ENCODE measurements at regions not wholly inside any gene's neighbourhood (a gene's known extent, or its start where the extent isn't known, plus 50 kb on each side); places are given as distances from the start of the nearest gene placed in this dataset.

- no peak for TF ChIP-seq CTCF (conservative IDR thresholded peaks at IDR 0.05; ENCODE audit: low read length)
- no peak for TF ChIP-seq EZH2phosphoT487 (IDR thresholded peaks at IDR 0.05; ENCODE audit: borderline replicate concordance, low read depth, low read length)
These were observed 82.4 kb downstream of the RTP5 start for GRCh38 chr2:241951920-241952319.
